Stomach (tissue), 8 donors: ENCODE measurements at regions not wholly inside any gene's neighbourhood (a gene's known extent, or its start where the extent isn't known, plus 50 kb on each side); places are given as distances from the start of the nearest gene placed in this dataset.

Experiments
- DNase-seq, 2 donors: peaks; one replicate each; pipeline versions ENCODE4 v3.0.0 to v3.0.0-alpha.2; 2013 to 2019
- H3K27ac ChIP-seq, 5 donors: fragments of 200-600 bp in 4 of 5; sonication (generic) in 4 of 5; one replicate each; pipeline ENCODE4 v1.5.1; 2013 to 2019; ENCODE audit warnings: mild to moderate bottlenecking in 1 of 5, moderate library complexity in 1 of 5
- H3K27me3 ChIP-seq, 3 donors: fragments of 200-600 bp; sonication (generic); one replicate each; pipeline ENCODE4 v1.5.1; 2017 to 2019; ENCODE audit warnings: mixed run types in 1 of 3
- H3K36me3 ChIP-seq, 4 donors: fragments of 200-600 bp; sonication (generic); 1 replicate in 3 of 4; 2 replicates in 1 of 4; pipeline ENCODE4 v1.5.1; 2016 to 2019
- H3K4me1 ChIP-seq, 4 donors: fragments of 200-600 bp; sonication (generic); one replicate each; pipeline ENCODE4 v1.5.1; 2016 to 2019
- H3K4me3 ChIP-seq, 4 donors: fragments of 200-600 bp; sonication (generic) in 3 of 4; one replicate each; pipeline ENCODE4 v1.5.1; 2016 to 2019; ENCODE audit warnings: mild to moderate bottlenecking in 1 of 4
- H3K9me3 ChIP-seq, 4 donors: fragments of 200-600 bp; sonication (generic); one replicate each; pipeline ENCODE4 v1.5.1; 2016 to 2019
- CTCF ChIP-seq, 7 experiments: fragments of 450-650 bp in 4 of 7; fragments of 200-600 bp in 3 of 7; sonication (generic) in 3 of 7; IDR thresholded peaks; one replicate each; pipeline ENCODE4 v1.5.1; 2016 to 2019; ENCODE audit warnings: antibody characterized with exemption in 7 of 7, control low read depth in 2 of 7, mild to moderate bottlenecking in 1 of 7
- EP300 ChIP-seq: sonication (generic); formaldehyde crosslinking; IDR thresholded peaks from one replicate; pipeline ENCODE4 v1.6.1; 2017; ENCODE audit warnings: antibody characterized with exemption
- POLR2A ChIP-seq, 4 donors: fragments of 450-650 bp; IDR thresholded peaks; one replicate each; pipeline ENCODE4 v1.6.1; 2016; ENCODE audit warnings: antibody characterized with exemption in 4 of 4, control low read depth in 2 of 4, mild to moderate bottlenecking in 1 of 4, moderate library complexity in 1 of 4
- POLR2AphosphoS5 ChIP-seq, 3 donors: sonication (generic); formaldehyde crosslinking; IDR thresholded peaks; one replicate each; pipeline ENCODE4 v1.6.1; 2016; ENCODE audit warnings: antibody characterized with exemption in 3 of 3
- WGBS, 5 donors: extraction: QIAGEN DNeasy Blood & Tissue Kit in 3 of 5; methylation state at CpG; one replicate each; pipeline versions ENCODE4 v1.1.5 to v1.1.7; 2013 to 2018; 5-methylcytosine and 5-hydroxymethylcytosine counted together
- intact Hi-C: fragments of 100-400 bp; cut with DNase I; formaldehyde crosslinking; loops from one replicate; pipeline ENCODE4 v1.15.1; 2023; ENCODE audit warnings: low total_unique reads
- donor health status: healthy with polysubstance abuse.
- donor health status: Bipolar disorder and iron deficiency.
- donor health status: healthy.

- peaks cover 5 to 32% (median 26%) of the 10 kb centered on the region in 4 donors for H3K4me1 ChIP-seq
- H3K27me3 ChIP-seq, result peaks cover 0 to 54% (median 0%) of the 10 kb centered on the region in 3 donors
- TF ChIP-seq POLR2AphosphoS5 (IDR thresholded peaks at IDR 0.05), result no peak
- no peak for TF ChIP-seq EP300
- H3K36me3 ChIP-seq, result no peaks in the 10 kb centered on the region
- no peak for DNase-seq
- peak overlapping the region in 2 of 5 donors; percentile 64 to 71 for H3K27ac ChIP-seq
- no peak overlapping the region for H3K4me3 ChIP-seq
- 48 to 90% (median 85%) methylated on average over 1 to 2 of the region's 2 CpGs for WGBS, 5 donors
- peaks cover 0 to 4% (median 1%) of the 10 kb centered on the region in 4 donors for H3K9me3 ChIP-seq
- intact Hi-C loops, result no loop called here
Measured at GRCh38 chr11:69916806-69917387, 97.7 kb upstream of the FGF3 start.

GRCh38 chr11:69917529-69917928 lies 98.3 kb upstream of the FGF3 start:
- H3K36me3 ChIP-seq, result no peaks in the 10 kb centered on the region
- H3K27me3 ChIP-seq, result peaks cover 0 to 58% (median 0%) of the 10 kb centered on the region in 3 donors
- H3K9me3 ChIP-seq, result peaks cover 0 to 4% (median 1%) of the 10 kb centered on the region in 4 donors
- peaks cover 5 to 32% (median 26%) of the 10 kb centered on the region in 4 donors for H3K4me1 ChIP-seq
- WGBS, 5 donors, result 55 to 97% (median 64%) methylated on average over 2 of the region's 2 CpGs
- TF ChIP-seq EP300 (no peak), POLR2A (IDR thresholded peaks at IDR 0.05) (no peak), POLR2AphosphoS5 (IDR thresholded peaks at IDR 0.05) (no peak), CTCF (IDR thresholded peaks at IDR 0.05) (no peak)
- DNase-seq, result no peak
- H3K27ac ChIP-seq, result peak overlapping the region in 1 of 5 donors; percentile 71
- intact Hi-C loops, result no loop called here
- no peak overlapping the region for H3K4me3 ChIP-seq

GRCh38 chr11:69918231-69918937 lies 99.2 kb upstream of the FGF3 start:
- peak overlapping the region in 3 of 5 donors; percentile 13 to 42 (median 42) for H3K27ac ChIP-seq
- TF ChIP-seq POLR2AphosphoS5 (IDR thresholded peaks at IDR 0.05) (no peak), EP300 (no peak), CTCF (IDR thresholded peaks at IDR 0.05) (no peak), POLR2A (IDR thresholded peaks at IDR 0.05) (no peak)
- intact Hi-C loops, result no loop called here
- peaks cover 5 to 32% (median 26%) of the 10 kb centered on the region in 4 donors for H3K4me1 ChIP-seq
- no peaks in the 10 kb centered on the region for H3K36me3 ChIP-seq
- peak overlapping the region in 1 of 4 donors; percentile 16 for H3K4me3 ChIP-seq
- H3K27me3 ChIP-seq, result peaks cover 0 to 67% (median 0%) of the 10 kb centered on the region in 3 donors
- peak in 1 of 2 donors; percentile 74 for DNase-seq
- peaks cover 0 to 4% (median 1%) of the 10 kb centered on the region in 4 donors for H3K9me3 ChIP-seq
- WGBS, 5 donors, result 35 to 52% (median 38%) methylated on average over 20 to 38 of the region's 38 CpGs

GRCh38 chr11:69918938-69919650 lies 99.9 kb upstream of the FGF3 start:
- TF ChIP-seq EP300 (no peak), CTCF (IDR thresholded peaks at IDR 0.05) (peak in 5 of 7 experiments; percentile 60 to 92 (median 83))
- peaks cover 0 to 67% (median 0%) of the 10 kb centered on the region in 3 donors for H3K27me3 ChIP-seq
- DNase-seq, result peak; percentile 79 to 91
- peaks cover 5 to 30% (median 26%) of the 10 kb centered on the region in 4 donors for H3K4me1 ChIP-seq
- intact Hi-C loops, result no loop called here
- H3K36me3 ChIP-seq, result no peaks in the 10 kb centered on the region
- peaks cover 0 to 4% (median 1%) of the 10 kb centered on the region in 4 donors for H3K9me3 ChIP-seq
- H3K4me3 ChIP-seq, result peak overlapping the region in 1 of 4 donors; percentile 16
- peak overlapping the region in 2 of 5 donors; percentile 42 for H3K27ac ChIP-seq
- 36 to 65% (median 40%) methylated on average over 18 to 32 of the region's 32 CpGs for WGBS, 5 donors
